ENCODE measurements at regions not wholly inside any gene's neighbourhood (a gene's known extent, or its start where the extent isn't known, plus 50 kb on each side); places are given as distances from the start of the nearest gene placed in this dataset.

DNA sequence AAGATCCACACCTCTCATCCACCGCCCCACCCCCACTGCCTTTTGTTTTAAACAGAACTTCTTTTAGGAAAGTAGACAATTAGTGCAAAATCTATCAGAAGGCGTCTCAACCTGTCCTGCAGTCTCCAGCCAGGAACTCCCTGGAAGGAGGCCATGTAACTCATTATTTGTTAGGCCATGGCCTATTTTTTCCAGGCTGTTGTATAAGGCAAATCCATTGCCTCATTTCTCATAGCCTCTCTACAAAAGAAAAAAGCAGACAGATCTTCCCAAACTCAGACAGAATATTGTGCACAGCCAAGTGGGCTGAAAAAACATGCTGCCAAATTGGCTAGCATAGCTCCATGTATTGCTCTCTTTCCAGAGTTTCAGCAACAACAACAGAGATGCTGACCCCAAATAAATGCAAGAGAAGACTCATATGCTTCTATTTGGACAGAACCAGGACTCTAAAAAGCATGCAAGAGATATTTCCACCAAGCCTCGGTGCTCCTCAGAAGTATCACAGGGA, 770.7 kb upstream of the CXADR start:
- TF ChIP-seq, protein P1, sequence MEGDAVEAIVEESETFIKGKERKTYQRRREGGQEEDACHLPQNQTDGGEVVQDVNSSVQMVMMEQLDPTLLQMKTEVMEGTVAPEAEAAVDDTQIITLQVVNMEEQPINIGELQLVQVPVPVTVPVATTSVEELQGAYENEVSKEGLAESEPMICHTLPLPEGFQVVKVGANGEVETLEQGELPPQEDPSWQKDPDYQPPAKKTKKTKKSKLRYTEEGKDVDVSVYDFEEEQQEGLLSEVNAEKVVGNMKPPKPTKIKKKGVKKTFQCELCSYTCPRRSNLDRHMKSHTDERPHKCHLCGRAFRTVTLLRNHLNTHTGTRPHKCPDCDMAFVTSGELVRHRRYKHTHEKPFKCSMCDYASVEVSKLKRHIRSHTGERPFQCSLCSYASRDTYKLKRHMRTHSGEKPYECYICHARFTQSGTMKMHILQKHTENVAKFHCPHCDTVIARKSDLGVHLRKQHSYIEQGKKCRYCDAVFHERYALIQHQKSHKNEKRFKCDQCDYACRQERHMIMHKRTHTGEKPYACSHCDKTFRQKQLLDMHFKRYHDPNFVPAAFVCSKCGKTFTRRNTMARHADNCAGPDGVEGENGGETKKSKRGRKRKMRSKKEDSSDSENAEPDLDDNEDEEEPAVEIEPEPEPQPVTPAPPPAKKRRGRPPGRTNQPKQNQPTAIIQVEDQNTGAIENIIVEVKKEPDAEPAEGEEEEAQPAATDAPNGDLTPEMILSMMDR (IDR thresholded peaks at IDR 0.05): no peak
- peak; percentile 6 for TF ChIP-seq POLR2AphosphoS5 (IDR thresholded peaks at IDR 0.05)

Measured in prostate gland (tissue), 2 donors.